ENCODE measurements at regions not wholly inside any gene's neighbourhood (a gene's known extent, or its start where the extent isn't known, plus 50 kb on each side); places are given as distances from the start of the nearest gene placed in this dataset.

DNA sequence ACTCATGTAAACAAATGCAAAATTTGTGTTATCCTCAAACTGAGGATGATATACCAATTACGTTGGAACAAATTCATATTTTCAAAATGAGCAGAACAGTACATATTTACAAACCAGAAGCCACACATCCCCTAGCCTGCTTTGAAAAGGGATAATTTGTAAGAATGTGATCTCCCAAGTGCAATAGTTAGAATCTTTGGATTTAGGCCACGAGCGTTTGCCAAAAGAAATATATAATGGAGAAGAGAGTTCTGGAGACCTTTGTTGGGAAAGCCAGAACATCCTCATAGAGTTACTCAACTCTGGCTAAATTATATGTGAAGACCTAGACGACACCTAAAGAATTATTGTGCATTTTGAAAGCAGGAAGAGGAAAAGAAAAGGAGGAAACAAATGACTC, 449.3 kb downstream of the KCNJ2 start:
- no peaks in the 10 kb centered on the region for H4K20me1 ChIP-seq (replicated peaks in 1 of 2; ENCODE audit: control insufficient read depth in 1 of 2, insufficient read depth in 2 of 2, low read length in 2 of 2)
- H2BK15ac ChIP-seq (ENCODE audit: low read length), result no peak overlapping the region
- no peaks in the 10 kb centered on the region for H3K27me3 ChIP-seq (replicated peaks in 1 of 4; ENCODE audit: control insufficient read depth in 3 of 4, extremely low read depth in 1 of 4, insufficient read depth in 3 of 4, low read length in 3 of 4)
- H3K56ac ChIP-seq (replicated peaks; ENCODE audit: insufficient read length, low read depth, low read length), result no peak overlapping the region
- no peak overlapping the region for H3K4me3 ChIP-seq (ENCODE audit: extremely low read depth in 1 of 4, insufficient read depth in 2 of 4, low read depth in 3 of 4, low read length in 4 of 4)
- no peaks in the 10 kb centered on the region for H3K9me3 ChIP-seq (ENCODE audit: insufficient read depth in 2 of 2, low read depth in 1 of 2, low read length in 1 of 2)
- no peak overlapping the region for H2AK5ac ChIP-seq (ENCODE audit: low read depth, low read length)
- no peak overlapping the region for H3K14ac ChIP-seq (ENCODE audit: insufficient read length)
- H4K8ac ChIP-seq (ENCODE audit: extremely low read depth, insufficient read depth, low read length), result no peak overlapping the region
- H3K4ac ChIP-seq (replicated peaks; ENCODE audit: insufficient read length, low read depth, low read length), result no peak overlapping the region
- H4K5ac ChIP-seq (ENCODE audit: insufficient read length, low read depth, low read length), result no peak overlapping the region
- no peak overlapping the region for H2BK12ac ChIP-seq (ENCODE audit: low read depth, low read length)
- no peak overlapping the region for H2BK20ac ChIP-seq (ENCODE audit: low read length)
- ChIA-PET POLR2A (ENCODE audit: partially characterized antibody) (no interaction called here), CTCF (ENCODE audit: partially characterized antibody) (interaction anchor here (0.9 kb wide), 1 partner anchor 30 kb away, joined by 3 read pairs; no protein-coding TSS in a partner anchor)
- no peaks in the 10 kb centered on the region for H3K79me2 ChIP-seq (ENCODE audit: control insufficient read depth in 1 of 2, insufficient read depth in 2 of 2, low read length in 2 of 2)
- no peak overlapping the region for H2BK120ac ChIP-seq (replicated peaks; ENCODE audit: low read depth, low read length)
- no peak overlapping the region for H3K27ac ChIP-seq (ENCODE audit: low read depth, low read length)
- no peak overlapping the region for H3K9ac ChIP-seq (replicated peaks in 1 of 4; ENCODE audit: extremely low read depth in 1 of 4, low read depth in 3 of 4, low read length in 3 of 4)
- no peak for DNase-seq (ENCODE audit: low read depth in 1 of 2, low spot score in 2 of 2)
- no peak overlapping the region for H4K91ac ChIP-seq (replicated peaks; ENCODE audit: insufficient read length, low read length)
- H2AFZ ChIP-seq (ENCODE audit: low read length), result no peak overlapping the region
- no peak overlapping the region for H3K23ac ChIP-seq (ENCODE audit: insufficient read length)
- 93% methylated on average over 4 of the region's 4 CpGs; no CpG with 5 or more reads in 1 of the 2 experiments for WGBS, 2 experiments (ENCODE audit: extremely low coverage in 1 of 2, insufficient coverage in 1 of 2, insufficient read length in 1 of 2, insufficient replicate concordance in 2 of 2, low coverage in 1 of 2, low lambda C conversion rate in 2 of 2, missing lambda C conversion rate in 1 of 2)
- H2BK5ac ChIP-seq (ENCODE audit: low read depth, low read length), result no peak overlapping the region
- H3K18ac ChIP-seq (ENCODE audit: extremely low read depth, low read length), result no peak overlapping the region
- H3K79me1 ChIP-seq (ENCODE audit: low read depth, low read length), result no peaks in the 10 kb centered on the region
- no peak overlapping the region for H3K4me2 ChIP-seq (ENCODE audit: insufficient read depth in 1 of 2, low read depth in 2 of 2, low read length in 2 of 2)
- H3K4me1 ChIP-seq (replicated peaks in 1 of 4; ENCODE audit: control insufficient read depth in 3 of 4, insufficient read depth in 4 of 4, low read length in 3 of 4), result no peaks in the 10 kb centered on the region
- H3K23me2 ChIP-seq (ENCODE audit: low read depth, low read length), result no peaks in the 10 kb centered on the region; the same call in 1 of the 2 replicates
- no peaks in the 10 kb centered on the region for H3K36me3 ChIP-seq (ENCODE audit: control insufficient read depth in 2 of 4, insufficient read depth in 4 of 4, low read length in 3 of 4)
- no peak for FAIRE-seq
- no peak for TF ChIP-seq CBX8 (IDR thresholded peaks at IDR 0.05; ENCODE audit: borderline replicate concordance, low read depth, low read length)
- no peak for TF ChIP-seq SUZ12 (IDR thresholded peaks at IDR 0.05; ENCODE audit: low read length)
- no peak for TF ChIP-seq CHD2 (IDR thresholded peaks at IDR 0.05; ENCODE audit: low read length)
- TF ChIP-seq TAF1 (IDR thresholded peaks at IDR 0.05; ENCODE audit: low read depth, low read length), result no peak
- TF ChIP-seq TBP (IDR thresholded peaks at IDR 0.05; ENCODE audit: low read depth, low read length), result no peak
- TF ChIP-seq POU5F1 (IDR thresholded peaks at IDR 0.05; ENCODE audit: low read depth, low read length), result no peak
- TF ChIP-seq BACH1 (IDR thresholded peaks at IDR 0.05; ENCODE audit: low read length), result no peak
- no peak for TF ChIP-seq SIN3A (conservative IDR thresholded peaks at IDR 0.05 in 1 of 2, IDR thresholded peaks at IDR 0.05 in 1 of 2; ENCODE audit: low read depth in 1 of 2, low read length in 2 of 2)
- TF ChIP-seq NANOG (IDR thresholded peaks at IDR 0.05; ENCODE audit: insufficient read depth, low read depth, low read length, poor library complexity, severe bottlenecking), result no peak
- no peak for TF ChIP-seq POLR2A (IDR thresholded peaks at IDR 0.05; ENCODE audit: control extremely low read depth in 1 of 2, low read depth in 2 of 2, low read length in 2 of 2)
- TF ChIP-seq YY1 (IDR thresholded peaks at IDR 0.05; ENCODE audit: low read depth, low read length), result no peak
- TF ChIP-seq GABPA (IDR thresholded peaks at IDR 0.05; ENCODE audit: borderline replicate concordance, insufficient read depth, low read length), result no peak
- no peak for TF ChIP-seq HDAC6 (IDR thresholded peaks at IDR 0.05; ENCODE audit: low read depth, low read length)
- TF ChIP-seq EP300 (IDR thresholded peaks at IDR 0.05; ENCODE audit: borderline replicate concordance in 1 of 2, low read depth in 2 of 2, low read length in 2 of 2), result no peak
